HepG2 (cell line): ENCODE measurements at regions not wholly inside any gene's neighbourhood (a gene's known extent, or its start where the extent isn't known, plus 50 kb on each side); places are given as distances from the start of the nearest gene placed in this dataset.

Source experiments
- ATAC-seq: fragments of 200-7000 bp; cut with Tn5 transposase; 3 replicates; pipeline ENCODE4 v1.9.1; 2020; ENCODE audit warnings: mild to moderate bottlenecking, moderate library complexity
- BruUV-seq: library from RNA; stranded (reverse); fragments of 400-500 nt; replicated peaks from 2 replicates; lab custom pipeline; 2021; lab: Mats Ljungman, UMichigan
- CTCF ChIA-PET: fragments of 300-600 bp; formaldehyde crosslinking; extraction: SDS; loops from one replicate; lab custom pipeline; 2021; ENCODE audit warnings: low total read pairs, inconsistent platforms, low intra/inter-chr PET ratio; lab: Yijun Ruan, JAX
- POLR2A ChIA-PET: fragments of 350-600 bp; sonication (Branson Sonifier 250); formaldehyde crosslinking; loops from one replicate; lab custom pipeline; 2020; ENCODE audit warnings: antibody characterized with exemption, inconsistent platforms; lab: Yijun Ruan, JAX
- DNase-seq: peaks from one replicate; pipeline ENCODE4 v3.0.0-alpha.2; 2015; ENCODE audit warnings: low spot score
- FAIRE-seq: peaks from 3 replicates; lab custom pipeline; 2011; peaks lifted over from hg19 to GRCh38; lab: Jason Lieb, UNC
- H2AFZ ChIP-seq: one replicate; pipeline ENCODE4 v1.6.1; 2011; ENCODE audit warnings: low read length, inconsistent platforms
- H3K27ac ChIP-seq: fragments of 300-600 bp; 3 replicates; pipeline ENCODE4 v1.8.0; 2011; ENCODE audit warnings: mixed run types, mild to moderate bottlenecking, mixed read lengths, low read length, inconsistent platforms; ENCODE audit not compliant: insufficient read depth; ENCODE audit errors: extremely low read length
- H3K27me3 ChIP-seq, 2 experiments: fragments of 200-600 bp in 1 of 2; 2 replicates in 1 of 2; 3 replicates in 1 of 2; pipeline versions ENCODE4 v1.6.0 to v1.8.0; 2011; ENCODE audit warnings: low read length in 2 of 2, mild to moderate bottlenecking in 2 of 2, moderate library complexity in 2 of 2, inconsistent platforms in 1 of 2; ENCODE audit not compliant: insufficient read depth in 2 of 2, control insufficient read depth in 1 of 2
- H3K36me3 ChIP-seq, 2 experiments: fragments of 200-600 bp in 1 of 2; replicated peaks in 1 of 2; 2 replicates in 1 of 2; 3 replicates in 1 of 2; pipeline versions ENCODE4 v1.5.1 to v1.8.0; 2011; ENCODE audit warnings: low read length in 2 of 2, inconsistent platforms in 1 of 2; ENCODE audit not compliant: insufficient read depth in 2 of 2, control insufficient read depth in 1 of 2
- H3K4me1 ChIP-seq: 2 replicates; pipeline ENCODE4 v1.5.1; 2012; ENCODE audit warnings: low read length, inconsistent platforms; ENCODE audit not compliant: insufficient read depth
- H3K4me2 ChIP-seq: 2 replicates; pipeline ENCODE4 v1.6.0; 2011; ENCODE audit warnings: low read depth, low read length, inconsistent platforms
- H3K4me3 ChIP-seq, 3 experiments: fragments of 200-600 bp in 1 of 3; sonication (generic), shearing (Covaris generic) in 1 of 3; replicated peaks in 1 of 3; 2 replicates each; pipeline ENCODE4 v1.5.1; 2011 to 2016; ENCODE audit warnings: low read length in 3 of 3, inconsistent platforms in 2 of 3, low read depth in 2 of 3, mild to moderate bottlenecking in 2 of 3, control low read depth in 1 of 3, mixed read lengths in 1 of 3; ENCODE audit not compliant: insufficient read depth in 1 of 3
- H3K79me2 ChIP-seq: one replicate; pipeline ENCODE4 v1.6.1; 2011; ENCODE audit warnings: low read length, inconsistent platforms; ENCODE audit not compliant: insufficient read depth
- H3K9ac ChIP-seq: 2 replicates; pipeline ENCODE4 v1.6.0; 2011; ENCODE audit warnings: mild to moderate bottlenecking, low read depth, low read length, inconsistent platforms; ENCODE audit not compliant: insufficient read depth
- H3K9me3 ChIP-seq: 2 replicates; pipeline ENCODE4 v1.5.1; 2012; ENCODE audit warnings: mild to moderate bottlenecking, low read length
- H4K20me1 ChIP-seq: 2 replicates; pipeline ENCODE4 v1.6.0; 2011; ENCODE audit warnings: inconsistent platforms, mild to moderate bottlenecking, low read length, moderate library complexity; ENCODE audit not compliant: insufficient read depth
- CEBPB ChIP-seq: IDR thresholded peaks from 2 replicates; pipeline ENCODE4 v1.6.1; 2011; ENCODE audit warnings: low read depth, low read length, improper control_type of control experiment, borderline replicate concordance
- GATAD2A ChIP-seq: IDR thresholded peaks from 2 replicates; pipeline ENCODE4 v1.6.1; 2016
- KDM1A ChIP-seq: IDR thresholded peaks from 2 replicates; pipeline ENCODE4 v1.6.1; 2016; ENCODE audit warnings: missing compliant biosample characterization
- MAFK ChIP-seq, 2 experiments: IDR thresholded peaks in 1 of 2; conservative IDR thresholded peaks in 1 of 2; 2 replicates each; pipeline ENCODE4 v1.6.1; 2011; ENCODE audit warnings: improper control_type of control experiment in 2 of 2, low read length in 2 of 2
- PHB2 ChIP-seq: fragments of 450-650 bp; IDR thresholded peaks from 2 replicates; pipeline ENCODE4 v1.6.1; 2018; ENCODE audit not compliant: partially characterized antibody
- PHF5A ChIP-seq: IDR thresholded peaks from one replicate; pipeline ENCODE4 v1.6.1; 2018; ENCODE audit warnings: low read depth, missing genetic modification reagents; ENCODE audit not compliant: unreplicated experiment
- POGK ChIP-seq: sonication (generic); formaldehyde crosslinking; conservative IDR thresholded peaks from 2 replicates; pipeline ENCODE4 v1.8.0; 2022; ENCODE audit warnings: mild to moderate bottlenecking, moderate library complexity, missing genetic modification reagents
- TRAFD1 ChIP-seq: sonication (generic); formaldehyde crosslinking; IDR thresholded peaks from 2 replicates; pipeline ENCODE4 v1.5.1; 2020; ENCODE audit warnings: missing genetic modification reagents, mild to moderate bottlenecking, borderline replicate concordance
- ZFX ChIP-seq: sonication (generic); formaldehyde crosslinking; IDR thresholded peaks from 2 replicates; pipeline ENCODE4 v1.4.0; 2020; ENCODE audit warnings: mild to moderate bottlenecking, low read depth, missing genetic modification reagents, moderate library complexity
- ZNF629 ChIP-seq: sonication (generic); formaldehyde crosslinking; conservative IDR thresholded peaks from 2 replicates; pipeline ENCODE4 v1.5.0; 2020; ENCODE audit warnings: missing genetic modification reagents
- WGBS: methylation state at CpG from one replicate; pipeline ENCODE4 v1.1.6; 2017; ENCODE audit warnings: low lambda C conversion rate; 5-methylcytosine and 5-hydroxymethylcytosine counted together
- in situ Hi-C: cut with HindIII; loops from 2 replicates; pipeline ENCODE4 v1.10.0; 2017; ENCODE audit warnings: low pct_unique_long_range_greater_than_20kb; ENCODE audit not compliant: extremely low pct_ligation_motif_present
- intact Hi-C: fragments of 100-400 bp; cut with micrococcal nuclease; formaldehyde crosslinking; loops from one replicate; pipeline ENCODE4 v1.10.0; 2022; ENCODE audit not compliant: unreplicated experiment
- TF ChIP-seq, protein P1 (sequence below): sonication (generic); formaldehyde crosslinking; IDR thresholded peaks from 2 replicates; pipeline ENCODE4 v1.5.1; 2020; ENCODE audit warnings: mild to moderate bottlenecking, missing genetic modification reagents, moderate library complexity

DNA sequence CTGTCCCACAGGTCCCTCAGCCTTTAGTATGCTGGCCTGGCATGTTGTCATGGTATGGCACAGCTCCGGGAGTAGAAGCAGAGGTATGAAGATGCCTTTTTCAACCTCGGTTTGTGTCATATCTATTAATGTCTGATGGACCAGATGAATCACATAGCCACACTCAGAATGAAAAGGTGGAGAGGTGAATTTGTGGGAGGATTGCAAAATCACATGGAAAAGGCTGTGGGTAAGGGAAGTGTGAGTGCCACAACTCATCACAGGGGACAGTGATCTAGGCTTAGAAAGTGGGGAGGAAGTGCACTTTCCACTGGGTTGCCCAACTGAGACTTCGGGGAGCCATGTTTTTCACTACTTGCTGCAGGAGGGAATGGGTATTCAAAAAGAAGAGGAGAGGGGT, 190.7 kb downstream of the WDR11 start:
- FAIRE-seq, result no peak
- Histone ChIP-seq H3K4me2 (no peak overlapping the region), H3K9me3 (no peaks in the 10 kb centered on the region), H4K20me1 (no peaks in the 10 kb centered on the region), H2AFZ (no peak overlapping the region), H3K79me2 (no peaks in the 10 kb centered on the region), H3K9ac (no peak overlapping the region), H3K4me3 (no peak overlapping the region), H3K27me3 (no peaks in the 10 kb centered on the region), H3K27ac (peak overlapping the region; percentile 23), H3K36me3 (no peaks in the 10 kb centered on the region), H3K4me1 (peaks cover 38% of the 10 kb centered on the region)
- CTCF ChIA-PET, result no interaction called here
- no TSS peak for BruUV-seq
- DNase-seq, result no peak
- no peak for ATAC-seq
- intact Hi-C loops, result no loop called here
- in situ Hi-C loops, result no loop called here
- WGBS, result 82% methylated on average over 3 of the region's 3 CpGs
- TF ChIP-seq PHF5A (no peak), GATAD2A (no peak), CEBPB (0 out of 2 replicates have a peak, but pooled peaks have one; percentile 30)
- TF ChIP-seq, protein P1, sequence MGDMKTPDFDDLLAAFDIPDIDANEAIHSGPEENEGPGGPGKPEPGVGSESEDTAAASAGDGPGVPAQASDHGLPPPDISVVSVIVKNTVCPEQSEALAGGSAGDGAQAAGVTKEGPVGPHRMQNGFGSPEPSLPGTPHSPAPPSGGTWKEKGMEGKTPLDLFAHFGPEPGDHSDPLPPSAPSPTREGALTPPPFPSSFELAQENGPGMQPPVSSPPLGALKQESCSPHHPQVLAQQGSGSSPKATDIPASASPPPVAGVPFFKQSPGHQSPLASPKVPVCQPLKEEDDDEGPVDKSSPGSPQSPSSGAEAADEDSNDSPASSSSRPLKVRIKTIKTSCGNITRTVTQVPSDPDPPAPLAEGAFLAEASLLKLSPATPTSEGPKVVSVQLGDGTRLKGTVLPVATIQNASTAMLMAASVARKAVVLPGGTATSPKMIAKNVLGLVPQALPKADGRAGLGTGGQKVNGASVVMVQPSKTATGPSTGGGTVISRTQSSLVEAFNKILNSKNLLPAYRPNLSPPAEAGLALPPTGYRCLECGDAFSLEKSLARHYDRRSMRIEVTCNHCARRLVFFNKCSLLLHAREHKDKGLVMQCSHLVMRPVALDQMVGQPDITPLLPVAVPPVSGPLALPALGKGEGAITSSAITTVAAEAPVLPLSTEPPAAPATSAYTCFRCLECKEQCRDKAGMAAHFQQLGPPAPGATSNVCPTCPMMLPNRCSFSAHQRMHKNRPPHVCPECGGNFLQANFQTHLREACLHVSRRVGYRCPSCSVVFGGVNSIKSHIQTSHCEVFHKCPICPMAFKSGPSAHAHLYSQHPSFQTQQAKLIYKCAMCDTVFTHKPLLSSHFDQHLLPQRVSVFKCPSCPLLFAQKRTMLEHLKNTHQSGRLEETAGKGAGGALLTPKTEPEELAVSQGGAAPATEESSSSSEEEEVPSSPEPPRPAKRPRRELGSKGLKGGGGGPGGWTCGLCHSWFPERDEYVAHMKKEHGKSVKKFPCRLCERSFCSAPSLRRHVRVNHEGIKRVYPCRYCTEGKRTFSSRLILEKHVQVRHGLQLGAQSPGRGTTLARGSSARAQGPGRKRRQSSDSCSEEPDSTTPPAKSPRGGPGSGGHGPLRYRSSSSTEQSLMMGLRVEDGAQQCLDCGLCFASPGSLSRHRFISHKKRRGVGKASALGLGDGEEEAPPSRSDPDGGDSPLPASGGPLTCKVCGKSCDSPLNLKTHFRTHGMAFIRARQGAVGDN (CRISPR knock-in tag), result no peak
- TF ChIP-seq, all 625 proteins: peak for 1
- POLR2A ChIA-PET, result no interaction called here

GRCh38 chr10:121042342-121042741, 191.2 kb downstream of the WDR11 start:
- Histone ChIP-seq H3K79me2 (no peaks in the 10 kb centered on the region), H3K4me3 (no peak overlapping the region), H3K4me1 (peaks cover 38% of the 10 kb centered on the region), H3K9ac (peak overlapping the region; percentile 36; the same call in 1 of the 2 replicates), H3K27me3 (no peaks in the 10 kb centered on the region), H2AFZ (no peak overlapping the region), H3K27ac (peak overlapping the region; percentile 90), H3K9me3 (no peaks in the 10 kb centered on the region), H3K36me3 (no peaks in the 10 kb centered on the region), H4K20me1 (no peaks in the 10 kb centered on the region), H3K4me2 (no peak overlapping the region; the same call in 1 of the 2 replicates)
- intact Hi-C loops, result no loop called here
- BruUV-seq, result no TSS peak
- FAIRE-seq (no peak), ATAC-seq (no peak), DNase-seq (no peak)
- ChIA-PET CTCF (no interaction called here), POLR2A (interaction anchor here (0.5 to 1.6 kb wide), 3 partner anchors 22 to 516 kb away, joined by 3 to 12 read pairs (median 4); no protein-coding TSS in a partner anchor)
- 95% methylated on average over 3 of the region's 3 CpGs for WGBS
- in situ Hi-C loops, result no loop called here
- TF ChIP-seq MAFK (conservative IDR thresholded peaks at IDR 0.05 in 1 of 2, IDR thresholded peaks at IDR 0.05 in 1 of 2; ENCODE audit: low read length in 2 of 2) (peak in 1 of 2 experiments; percentile 12; a peak in 2 of 4 replicates), PHB2 (no peak), ZNF629 (peak; percentile 93), POGK (CRISPR knock-in tag) (no peak), KDM1A (CRISPR knock-in tag) (peak; percentile 77; the same call in 1 of the 2 replicates), ZFX (no peak), TRAFD1 (CRISPR knock-in tag) (no peak)
